Ishikawa (cell line): ENCODE measurements at regions not wholly inside any gene's neighbourhood (a gene's known extent, or its start where the extent isn't known, plus 50 kb on each side); places are given as distances from the start of the nearest gene placed in this dataset.

Experiments
- CEBPB ChIP-seq: IDR thresholded peaks from 2 replicates; pipeline ENCODE4 v1.6.1; 2012
- CREB1 ChIP-seq: IDR thresholded peaks from 2 replicates; pipeline ENCODE4 v1.6.1; 2012; ENCODE audit warnings: low read depth
- EGR1 ChIP-seq: IDR thresholded peaks from 2 replicates; pipeline ENCODE4 v1.6.1; 2012
- EP300 ChIP-seq: IDR thresholded peaks from 2 replicates; pipeline ENCODE4 v1.6.1; 2012; ENCODE audit warnings: borderline replicate concordance
- FOXM1 ChIP-seq: IDR thresholded peaks from 2 replicates; pipeline ENCODE4 v1.6.1; 2012; ENCODE audit warnings: low read depth, borderline replicate concordance
- MAX ChIP-seq: IDR thresholded peaks from 2 replicates; pipeline ENCODE4 v1.6.1; 2012
- NFIC ChIP-seq: IDR thresholded peaks from 2 replicates; pipeline ENCODE4 v1.6.1; 2012
- RAD21 ChIP-seq: IDR thresholded peaks from 2 replicates; pipeline ENCODE4 v1.6.1; 2012; ENCODE audit warnings: low read depth
- TAF1 ChIP-seq: IDR thresholded peaks from 2 replicates; pipeline ENCODE4 v1.6.1; 2012; ENCODE audit warnings: low read depth, mild to moderate bottlenecking
- TCF12 ChIP-seq: IDR thresholded peaks from 2 replicates; pipeline ENCODE4 v1.6.1; 2012; ENCODE audit warnings: low read depth
- TEAD4 ChIP-seq: IDR thresholded peaks from 2 replicates; pipeline ENCODE4 v1.6.1; 2012
- YY1 ChIP-seq: IDR thresholded peaks from 2 replicates; pipeline ENCODE4 v1.6.1; 2012; ENCODE audit warnings: low read depth
- ZBTB7A ChIP-seq: IDR thresholded peaks from 2 replicates; pipeline ENCODE4 v1.6.1; 2012; ENCODE audit warnings: low read depth
- TF ChIP-seq, protein P1 (sequence below): IDR thresholded peaks from 2 replicates; pipeline ENCODE4 v1.6.1; 2012; ENCODE audit warnings: low read depth, mild to moderate bottlenecking
- TF ChIP-seq, protein P2 (sequence below): IDR thresholded peaks from 2 replicates; pipeline ENCODE4 v1.6.1; 2012

DNA sequence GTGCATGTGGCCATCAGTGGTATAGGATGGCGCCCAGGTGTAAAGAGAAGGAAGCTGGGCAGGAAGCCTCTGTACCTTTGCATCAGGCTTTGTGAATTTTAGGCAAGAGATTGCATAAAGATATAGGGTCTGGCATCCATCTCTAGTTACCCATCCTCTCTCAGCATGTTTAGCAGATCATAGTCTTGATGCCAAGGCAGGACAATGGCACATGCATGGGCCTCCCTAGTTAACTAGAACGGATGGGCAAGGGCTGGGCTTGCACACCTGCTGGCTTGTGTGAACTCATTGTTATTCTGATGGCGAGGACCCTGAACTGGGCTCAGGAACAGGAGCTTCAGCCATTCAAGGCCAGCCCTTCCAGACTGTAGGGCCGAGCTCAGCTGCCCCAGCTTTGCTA lies 229.2 kb upstream of the NCAM1 start:
- TF ChIP-seq EP300, result no peak
- TF ChIP-seq CEBPB, result no peak
- no peak for TF ChIP-seq EGR1
- TF ChIP-seq RAD21, result no peak
- no peak for TF ChIP-seq TAF1
- no peak for TF ChIP-seq CREB1
- TF ChIP-seq TCF12, result no peak
- TF ChIP-seq YY1, result no peak
- TF ChIP-seq NFIC, result no peak

DNA sequence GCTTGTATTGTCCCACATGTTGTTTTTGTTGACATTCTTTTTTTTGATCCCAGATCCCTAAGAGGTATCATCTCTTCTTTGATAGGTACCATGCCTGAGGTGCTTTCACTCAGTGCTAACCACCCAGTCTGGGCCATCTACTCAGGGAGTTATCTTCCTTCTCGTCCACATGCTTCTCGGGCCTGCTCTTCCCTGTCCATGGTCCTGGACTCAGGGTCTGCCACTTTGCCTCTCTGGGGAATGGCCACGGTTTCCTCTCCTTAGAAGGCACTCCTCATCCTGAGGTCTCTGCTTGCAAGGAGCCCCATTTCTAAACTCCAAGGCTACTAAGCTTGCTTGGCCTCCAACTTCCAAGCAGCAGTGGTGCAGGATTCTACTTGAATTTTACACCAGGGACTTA lies 227.0 kb upstream of the NCAM1 start:
- TF ChIP-seq CEBPB (no peak), TEAD4 (no peak), EGR1 (no peak)
- TF ChIP-seq, protein P1, sequence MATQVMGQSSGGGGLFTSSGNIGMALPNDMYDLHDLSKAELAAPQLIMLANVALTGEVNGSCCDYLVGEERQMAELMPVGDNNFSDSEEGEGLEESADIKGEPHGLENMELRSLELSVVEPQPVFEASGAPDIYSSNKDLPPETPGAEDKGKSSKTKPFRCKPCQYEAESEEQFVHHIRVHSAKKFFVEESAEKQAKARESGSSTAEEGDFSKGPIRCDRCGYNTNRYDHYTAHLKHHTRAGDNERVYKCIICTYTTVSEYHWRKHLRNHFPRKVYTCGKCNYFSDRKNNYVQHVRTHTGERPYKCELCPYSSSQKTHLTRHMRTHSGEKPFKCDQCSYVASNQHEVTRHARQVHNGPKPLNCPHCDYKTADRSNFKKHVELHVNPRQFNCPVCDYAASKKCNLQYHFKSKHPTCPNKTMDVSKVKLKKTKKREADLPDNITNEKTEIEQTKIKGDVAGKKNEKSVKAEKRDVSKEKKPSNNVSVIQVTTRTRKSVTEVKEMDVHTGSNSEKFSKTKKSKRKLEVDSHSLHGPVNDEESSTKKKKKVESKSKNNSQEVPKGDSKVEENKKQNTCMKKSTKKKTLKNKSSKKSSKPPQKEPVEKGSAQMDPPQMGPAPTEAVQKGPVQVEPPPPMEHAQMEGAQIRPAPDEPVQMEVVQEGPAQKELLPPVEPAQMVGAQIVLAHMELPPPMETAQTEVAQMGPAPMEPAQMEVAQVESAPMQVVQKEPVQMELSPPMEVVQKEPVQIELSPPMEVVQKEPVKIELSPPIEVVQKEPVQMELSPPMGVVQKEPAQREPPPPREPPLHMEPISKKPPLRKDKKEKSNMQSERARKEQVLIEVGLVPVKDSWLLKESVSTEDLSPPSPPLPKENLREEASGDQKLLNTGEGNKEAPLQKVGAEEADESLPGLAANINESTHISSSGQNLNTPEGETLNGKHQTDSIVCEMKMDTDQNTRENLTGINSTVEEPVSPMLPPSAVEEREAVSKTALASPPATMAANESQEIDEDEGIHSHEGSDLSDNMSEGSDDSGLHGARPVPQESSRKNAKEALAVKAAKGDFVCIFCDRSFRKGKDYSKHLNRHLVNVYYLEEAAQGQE, result peak; percentile 84

GRCh38 chr11:112735470-112735869 lies 225.8 kb upstream of the NCAM1 start:
- TF ChIP-seq, protein P2, sequence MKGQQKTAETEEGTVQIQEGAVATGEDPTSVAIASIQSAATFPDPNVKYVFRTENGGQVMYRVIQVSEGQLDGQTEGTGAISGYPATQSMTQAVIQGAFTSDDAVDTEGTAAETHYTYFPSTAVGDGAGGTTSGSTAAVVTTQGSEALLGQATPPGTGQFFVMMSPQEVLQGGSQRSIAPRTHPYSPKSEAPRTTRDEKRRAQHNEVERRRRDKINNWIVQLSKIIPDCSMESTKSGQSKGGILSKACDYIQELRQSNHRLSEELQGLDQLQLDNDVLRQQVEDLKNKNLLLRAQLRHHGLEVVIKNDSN, result no peak
- TF ChIP-seq TAF1 (no peak), EP300 (no peak), MAX (no peak), NFIC (no peak), TEAD4 (no peak), CEBPB (no peak), TCF12 (no peak), ZBTB7A (no peak)
- TF ChIP-seq, protein P1, result no peak

DNA sequence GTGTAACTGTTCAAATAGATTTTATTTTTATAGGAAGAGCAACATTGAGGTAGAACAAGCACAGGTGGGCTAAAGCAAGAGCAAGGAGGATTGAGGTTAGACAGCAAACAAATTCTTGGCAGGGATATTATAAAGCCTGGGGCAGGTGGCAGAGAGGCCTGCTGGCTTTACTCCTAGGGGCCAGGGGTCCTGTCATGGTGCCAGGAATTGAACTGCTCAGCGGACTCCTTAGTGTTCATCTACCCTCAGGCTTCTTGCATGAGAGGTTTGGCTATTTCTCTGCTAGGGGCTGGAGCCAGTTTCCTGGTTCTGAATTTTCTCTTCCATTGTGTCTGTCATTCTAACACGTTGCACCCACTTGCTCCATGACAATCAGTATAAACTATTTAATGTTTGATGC lies 217.2 kb upstream of the NCAM1 start:
- no peak for TF ChIP-seq CREB1
- no peak for TF ChIP-seq MAX
- TF ChIP-seq ZBTB7A, result no peak
- TF ChIP-seq TEAD4, result no peak
- TF ChIP-seq CEBPB, result no peak
- TF ChIP-seq TCF12, result no peak
- TF ChIP-seq, protein P2, result no peak
- no peak for TF ChIP-seq TAF1
- TF ChIP-seq YY1, result no peak
- TF ChIP-seq EGR1, result no peak
- TF ChIP-seq EP300, result no peak
- TF ChIP-seq, protein P1, result no peak

DNA sequence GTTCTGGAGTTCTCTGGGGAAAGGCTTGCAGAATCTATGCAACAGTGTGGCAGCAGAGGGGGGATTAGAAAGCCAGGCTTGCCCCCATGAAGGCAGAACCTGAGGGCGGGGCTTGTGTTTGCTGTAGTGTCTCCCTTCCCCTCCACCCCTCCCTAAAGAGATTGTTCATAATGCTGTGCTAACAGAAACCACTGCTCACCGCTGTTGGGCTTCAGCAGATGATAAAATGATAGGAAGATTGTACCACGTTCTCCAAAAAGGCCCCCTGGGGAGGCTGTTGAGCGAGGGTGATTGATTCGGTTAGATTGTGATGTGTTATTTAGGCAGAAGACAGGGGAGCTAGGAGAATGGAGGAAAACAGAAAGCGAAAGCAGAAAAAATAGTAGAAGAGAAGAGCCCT lies 215.2 kb upstream of the NCAM1 start:
- TF ChIP-seq MAX (no peak), ZBTB7A (no peak), CREB1 (no peak), FOXM1 (no peak), TAF1 (no peak), TEAD4 (no peak), YY1 (no peak), EP300 (no peak), EGR1 (no peak)
- TF ChIP-seq, protein P2, result no peak
- TF ChIP-seq, protein P1, result no peak
